GM18867 (cell line): ENCODE measurements at regions not wholly inside any gene's neighbourhood (a gene's known extent, or its start where the extent isn't known, plus 50 kb on each side); places are given as distances from the start of the nearest gene placed in this dataset.
A peak's percentile ranks its signal among the peaks of the same experiment; 100 is the strongest.

ENCODE experiments used
- ATAC-seq: cut with Tn5 transposase; IDR thresholded peaks from one replicate; pipeline ENCODE4 v1.9.1; 2021; ENCODE audit warnings: mild to moderate bottlenecking, moderate library complexity; ENCODE audit not compliant: unreplicated experiment

GRCh38 chr3:76754247-76754646, 285.7 kb upstream of the ROBO2 start:
- no peak for ATAC-seq

GRCh38 chr3:76756577-76756976, 283.3 kb upstream of the ROBO2 start:
- no peak for ATAC-seq

GRCh38 chr3:76760336-76760735, 279.6 kb upstream of the ROBO2 start:
- ATAC-seq = no peak

GRCh38 chr3:76765511-76765910, 274.4 kb upstream of the ROBO2 start:
- no peak for ATAC-seq

- ATAC-seq = no peak
Observed at GRCh38 chr3:76768912-76769311, 271.0 kb upstream of the ROBO2 start.

GRCh38 chr3:76776927-76777326, 263.0 kb upstream of the ROBO2 start:
- ATAC-seq = no peak

GRCh38 chr3:76788206-76788605, 251.7 kb upstream of the ROBO2 start:
- no peak for ATAC-seq

GRCh38 chr3:76789237-76789636, 250.7 kb upstream of the ROBO2 start:
- no peak for ATAC-seq

GRCh38 chr3:76811418-76811817, 228.5 kb upstream of the ROBO2 start:
- no peak for ATAC-seq

- no peak for ATAC-seq
Observed at GRCh38 chr3:76812649-76813242, 227.2 kb upstream of the ROBO2 start.

GRCh38 chr3:76815561-76815960, 224.3 kb upstream of the ROBO2 start:
- ATAC-seq = no peak

GRCh38 chr3:76820481-76820880, 219.4 kb upstream of the ROBO2 start:
- ATAC-seq = no peak

GRCh38 chr3:76824658-76825240, 215.2 kb upstream of the ROBO2 start:
- no peak for ATAC-seq

- no peak for ATAC-seq
Observed at GRCh38 chr3:76826861-76827260, 213.0 kb upstream of the ROBO2 start.

- ATAC-seq = no peak
Observed at GRCh38 chr3:76827701-76828226, 212.1 kb upstream of the ROBO2 start.

- ATAC-seq = no peak
Observed at GRCh38 chr3:76834657-76835056, 205.2 kb upstream of the ROBO2 start.

GRCh38 chr3:76841747-76842146, 198.2 kb upstream of the ROBO2 start:
- ATAC-seq = no peak

GRCh38 chr3:76842216-76842615, 197.7 kb upstream of the ROBO2 start:
- ATAC-seq = no peak

- no peak for ATAC-seq
Observed at GRCh38 chr3:76855451-76855850, 184.4 kb upstream of the ROBO2 start.

- no peak for ATAC-seq
Observed at GRCh38 chr3:76859596-76859995, 180.3 kb upstream of the ROBO2 start.

- ATAC-seq = no peak
Observed at GRCh38 chr3:76864355-76864754, 175.5 kb upstream of the ROBO2 start.

GRCh38 chr3:76866729-76867408, 173.0 kb upstream of the ROBO2 start:
- ATAC-seq = peak; percentile 83
